Neural progenitor cell (in vitro differentiated cells): ENCODE measurements at regions not wholly inside any gene's neighbourhood (a gene's known extent, or its start where the extent isn't known, plus 50 kb on each side); places are given as distances from the start of the nearest gene placed in this dataset.
A peak's percentile ranks its signal among the peaks of the same experiment; 100 is the strongest.

Experiments
- DNase-seq: peaks from one replicate; pipeline ENCODE4 v3.0.0-alpha.2; 2016; ENCODE audit warnings: low spot score
- H2AFZ ChIP-seq: fragments of 200-600 bp; sonication (generic); replicated peaks from 2 replicates; pipeline ENCODE4 v1.6.1; 2016; ENCODE audit warnings: antibody characterized with exemption
- H3F3A ChIP-seq: fragments of 200-600 bp; sonication (generic); 2 replicates; pipeline ENCODE4 v1.6.1; 2016; ENCODE audit warnings: antibody characterized with exemption, low read depth
- H3K27ac ChIP-seq: fragments of 200-600 bp; sonication (generic); 2 replicates; pipeline ENCODE4 v1.5.1; 2016; ENCODE audit warnings: mild to moderate bottlenecking
- H3K27me3 ChIP-seq: fragments of 200-600 bp; sonication (generic); 2 replicates; pipeline ENCODE4 v1.6.1; 2016; ENCODE audit warnings: mild to moderate bottlenecking, moderate library complexity
- H3K36me3 ChIP-seq: fragments of 200-600 bp; sonication (generic); 2 replicates; pipeline ENCODE4 v1.5.1; 2016
- H3K4me1 ChIP-seq: fragments of 200-600 bp; sonication (generic); 2 replicates; pipeline ENCODE4 v1.6.1; 2016; ENCODE audit warnings: mixed run types
- H3K4me2 ChIP-seq: fragments of 200-600 bp; sonication (generic); 2 replicates; pipeline ENCODE4 v1.6.1; 2016
- H3K4me3 ChIP-seq: fragments of 200-600 bp; sonication (generic); 2 replicates; pipeline ENCODE4 v1.5.1; 2016
- H3K79me2 ChIP-seq: fragments of 200-600 bp; sonication (generic); 2 replicates; pipeline ENCODE4 v1.6.1; 2016; ENCODE audit warnings: low read depth
- H3K9ac ChIP-seq: fragments of 200-600 bp; sonication (generic); 2 replicates; pipeline ENCODE4 v1.6.1; 2016
- H3K9me3 ChIP-seq: fragments of 200-600 bp; sonication (generic); 2 replicates; pipeline ENCODE4 v1.5.1; 2016; ENCODE audit warnings: low read depth
- H4K20me1 ChIP-seq: fragments of 200-600 bp; sonication (generic); 2 replicates; pipeline ENCODE4 v1.6.1; 2016; ENCODE audit warnings: low read depth
- H3K27ac Mint-ChIP-seq: 3 replicates; pipeline ENCODE4 v1.8.0; 2021; ENCODE audit warnings: mixed read lengths
- H3K27me3 Mint-ChIP-seq: 2 replicates; pipeline ENCODE4 v1.8.0; 2022; ENCODE audit warnings: low read depth, mild to moderate bottlenecking, inconsistent platforms, moderate library complexity, mixed read lengths; ENCODE audit not compliant: insufficient read depth
- H3K36me3 Mint-ChIP-seq: 3 replicates; pipeline ENCODE4 v1.8.0; 2021; ENCODE audit warnings: mixed read lengths
- H3K4me1 Mint-ChIP-seq: 3 replicates; pipeline ENCODE4 v1.8.0; 2021; ENCODE audit warnings: mixed read lengths
- H3K4me3 Mint-ChIP-seq: 3 replicates; pipeline ENCODE4 v1.8.0; 2021; ENCODE audit warnings: mild to moderate bottlenecking, moderate library complexity, mixed read lengths
- H3K9me3 Mint-ChIP-seq: 3 replicates; pipeline ENCODE4 v1.8.0; 2020; ENCODE audit warnings: mixed read lengths
- CTCF ChIP-seq: fragments of 200-600 bp; sonication (generic); IDR thresholded peaks from 2 replicates; pipeline ENCODE4 v1.5.1; 2017; ENCODE audit warnings: antibody characterized with exemption, mild to moderate bottlenecking
- EZH2 ChIP-seq: fragments of 200-600 bp; sonication (generic); IDR thresholded peaks from 2 replicates; pipeline ENCODE4 v1.6.1; 2017; ENCODE audit warnings: antibody characterized with exemption, mild to moderate bottlenecking, moderate library complexity
- EZH2phosphoT487 ChIP-seq: fragments of 200-600 bp; sonication (generic); IDR thresholded peaks from 2 replicates; pipeline ENCODE4 v1.6.1; 2017; ENCODE audit warnings: antibody characterized with exemption

DNA sequence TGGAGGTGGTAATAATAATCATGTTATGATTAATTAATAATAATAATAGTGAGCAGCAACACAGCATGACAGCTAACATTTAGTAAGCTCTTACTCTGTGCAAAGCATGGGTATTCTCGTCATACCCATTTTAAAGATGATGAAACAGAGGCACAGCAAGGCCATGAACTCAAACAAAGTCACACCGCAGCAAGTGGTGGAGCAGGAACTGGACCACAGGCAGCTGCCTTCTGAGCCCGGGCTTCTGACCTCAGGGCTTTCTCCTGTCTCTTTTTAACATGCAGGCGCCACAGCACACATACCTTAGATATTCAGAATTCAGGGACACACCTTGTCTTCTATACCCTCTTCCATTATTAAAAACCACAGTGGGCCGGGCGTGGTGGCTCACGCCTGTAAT, 50.7 kb upstream of the SPATA12 start:
- H3K4me3 ChIP-seq: no peak overlapping the region
- H2AFZ ChIP-seq: no peak overlapping the region
- no peaks in the 10 kb centered on the region for H3K36me3 ChIP-seq
- no peaks in the 10 kb centered on the region for H3F3A ChIP-seq
- no peaks in the 10 kb centered on the region for H3K9me3 ChIP-seq
- H3K79me2 ChIP-seq: no peaks in the 10 kb centered on the region
- H3K27ac ChIP-seq: no peak overlapping the region
- no peak overlapping the region for H3K9ac ChIP-seq
- H3K27ac Mint-ChIP-seq: no peak overlapping the region
- no peaks in the 10 kb centered on the region for H3K9me3 Mint-ChIP-seq
- H3K27me3 ChIP-seq: no peaks in the 10 kb centered on the region
- H3K4me2 ChIP-seq: no peak overlapping the region
- no peaks in the 10 kb centered on the region for H3K27me3 Mint-ChIP-seq
- TF ChIP-seq CTCF: no peak
- TF ChIP-seq EZH2: no peak
- no peak for TF ChIP-seq EZH2phosphoT487
- peaks cover 26% of the 10 kb centered on the region for H3K4me1 Mint-ChIP-seq
- no peaks in the 10 kb centered on the region for H4K20me1 ChIP-seq
- no peak for DNase-seq
- peaks cover 12% of the 10 kb centered on the region for H3K4me1 ChIP-seq
- H3K4me3 Mint-ChIP-seq: no peak overlapping the region
- no peaks in the 10 kb centered on the region for H3K36me3 Mint-ChIP-seq

- Histone ChIP-seq H3K9me3 (no peaks in the 10 kb centered on the region), H3K79me2 (no peaks in the 10 kb centered on the region), H3F3A (no peaks in the 10 kb centered on the region), H2AFZ (no peak overlapping the region), H3K4me1 (peaks cover 9% of the 10 kb centered on the region), H3K27ac (no peak overlapping the region), H3K27me3 (no peaks in the 10 kb centered on the region), H3K36me3 (no peaks in the 10 kb centered on the region), H4K20me1 (no peaks in the 10 kb centered on the region), H3K4me3 (no peak overlapping the region), H3K9ac (no peak overlapping the region), H3K4me2 (no peak overlapping the region)
- no peaks in the 10 kb centered on the region for H3K36me3 Mint-ChIP-seq
- peaks cover under 1% of the 10 kb centered on the region for H3K9me3 Mint-ChIP-seq
- H3K27me3 Mint-ChIP-seq: no peaks in the 10 kb centered on the region
- peaks cover 26% of the 10 kb centered on the region for H3K4me1 Mint-ChIP-seq
- no peak overlapping the region for H3K4me3 Mint-ChIP-seq
- H3K27ac Mint-ChIP-seq: no peak overlapping the region
- no peak for DNase-seq
- TF ChIP-seq EZH2 (no peak), CTCF (no peak), EZH2phosphoT487 (no peak)
Observed at GRCh38 chr3:57009367-57009766, 51.1 kb upstream of the SPATA12 start.

- H4K20me1 ChIP-seq: no peaks in the 10 kb centered on the region
- no peaks in the 10 kb centered on the region for H3F3A ChIP-seq
- Mint-ChIP-seq H3K27ac (peak overlapping the region; percentile 74), H3K36me3 (no peaks in the 10 kb centered on the region), H3K9me3 (peaks cover 3% of the 10 kb centered on the region), H3K4me3 (no peak overlapping the region), H3K4me1 (peaks cover 26% of the 10 kb centered on the region), H3K27me3 (no peaks in the 10 kb centered on the region)
- H3K4me2 ChIP-seq: no peak overlapping the region
- no peak for TF ChIP-seq EZH2phosphoT487
- no peak for TF ChIP-seq EZH2
- TF ChIP-seq CTCF: no peak
- no peaks in the 10 kb centered on the region for H3K9me3 ChIP-seq
- no peak overlapping the region for H2AFZ ChIP-seq
- no peak for DNase-seq
- H3K4me1 ChIP-seq: peaks cover 9% of the 10 kb centered on the region
- no peaks in the 10 kb centered on the region for H3K79me2 ChIP-seq
- H3K27ac ChIP-seq: no peak overlapping the region
- no peaks in the 10 kb centered on the region for H3K27me3 ChIP-seq
- no peak overlapping the region for H3K4me3 ChIP-seq
- no peaks in the 10 kb centered on the region for H3K36me3 ChIP-seq
- no peak overlapping the region for H3K9ac ChIP-seq
Observed at GRCh38 chr3:57007521-57008460, 52.7 kb upstream of the SPATA12 start.
